ENCODE measurements at regions not wholly inside any gene's neighbourhood (a gene's known extent, or its start where the extent isn't known, plus 50 kb on each side); places are given as distances from the start of the nearest gene placed in this dataset.

- TF ChIP-seq ZNF384 (IDR thresholded peaks at IDR 0.05), result no peak
- TF ChIP-seq BHLHE40 (IDR thresholded peaks at IDR 0.05; ENCODE audit: borderline replicate concordance), result no peak
- no peak for TF ChIP-seq FOXK2 (IDR thresholded peaks at IDR 0.05)
- no peak for TF ChIP-seq CTBP1 (IDR thresholded peaks at IDR 0.05; ENCODE audit: borderline replicate concordance)
- TF ChIP-seq PKNOX1 (IDR thresholded peaks at IDR 0.05), result no peak
- no peak for TF ChIP-seq SP1 (IDR thresholded peaks at IDR 0.05)
- TF ChIP-seq SUZ12 (IDR thresholded peaks at IDR 0.05), result no peak
- TF ChIP-seq ARNT (IDR thresholded peaks at IDR 0.05), result no peak
- TF ChIP-seq L3MBTL2 (conservative IDR thresholded peaks at IDR 0.05), result no peak
- TF ChIP-seq FOXM1 (IDR thresholded peaks at IDR 0.05; ENCODE audit: borderline replicate concordance), result no peak
- no peak for TF ChIP-seq ELF4 (IDR thresholded peaks at IDR 0.05)
- no peak for TF ChIP-seq TARDBP (IDR thresholded peaks at IDR 0.05)
Observed at GRCh38 chr14:46054526-46054925, 597.1 kb downstream of the RPL10L start.

Data from HEK293T (cell line).